ENCODE measurements at regions not wholly inside any gene's neighbourhood (a gene's known extent, or its start where the extent isn't known, plus 50 kb on each side); places are given as distances from the start of the nearest gene placed in this dataset.

GRCh38 chr3:193851941-193852674, 259.1 kb downstream of the OPA1 start:
- DNase-seq: peak; percentile 25

GRCh38 chr3:193852901-193853300, 259.9 kb downstream of the OPA1 start:
- no peak for DNase-seq

GRCh38 chr3:193853511-193854219, 260.7 kb downstream of the OPA1 start:
- no peak for DNase-seq

GRCh38 chr3:193857996-193858395, 265.0 kb downstream of the OPA1 start:
- DNase-seq: no peak

- DNase-seq: no peak
These were observed 266.2 kb downstream of the OPA1 start for GRCh38 chr3:193859195-193859594.

GRCh38 chr3:193861012-193861411, 268.0 kb downstream of the OPA1 start:
- no peak for DNase-seq

- no peak for DNase-seq
These were observed 269.8 kb downstream of the OPA1 start for GRCh38 chr3:193862843-193863242.

- no peak for DNase-seq
These were observed 270.8 kb downstream of the OPA1 start for GRCh38 chr3:193863657-193864357.

DNA sequence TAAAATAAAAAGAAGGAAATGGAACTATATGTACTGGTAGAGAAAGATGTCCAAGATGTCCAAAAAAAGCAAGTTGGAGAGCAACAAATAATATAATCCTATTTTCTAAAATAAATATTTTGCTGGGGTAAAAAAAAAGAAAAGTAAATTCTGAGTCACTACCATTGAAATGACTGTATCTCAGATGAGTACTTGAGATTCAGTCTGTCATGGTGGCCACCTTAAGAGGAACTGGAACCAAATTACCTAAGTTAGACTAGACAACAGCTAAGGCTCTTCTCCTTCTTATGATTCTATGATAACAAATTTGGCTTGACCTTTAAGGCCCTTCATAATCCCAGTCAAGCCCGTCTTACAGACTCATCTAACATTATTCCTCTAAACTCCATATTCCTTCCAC, 270.6 kb upstream of the HES1 start:
- DNase-seq: no peak

GRCh38 chr3:193865896-193866480, 270.0 kb upstream of the HES1 start:
- no peak for DNase-seq

DNA sequence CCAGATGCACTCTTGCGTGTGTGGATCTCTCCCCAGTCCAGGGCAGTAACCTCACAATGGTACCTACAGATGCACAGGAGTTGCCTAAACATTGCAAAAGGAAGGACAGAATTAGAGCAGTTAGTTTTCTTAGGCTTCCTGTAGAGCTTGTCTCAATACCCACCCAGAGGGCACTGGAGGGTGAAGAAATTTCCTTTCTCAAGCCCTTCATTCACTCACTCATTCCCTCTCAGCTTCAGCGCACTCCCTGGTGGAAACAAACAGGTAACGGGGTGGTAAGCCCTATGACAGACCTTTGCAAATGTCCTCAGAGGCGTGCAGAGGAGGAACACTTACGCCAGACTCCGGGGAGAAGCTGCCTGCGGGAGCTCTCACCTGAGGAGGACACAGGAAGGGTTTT, 267.4 kb upstream of the HES1 start:
- DNase-seq: peak; percentile 45

DNA sequence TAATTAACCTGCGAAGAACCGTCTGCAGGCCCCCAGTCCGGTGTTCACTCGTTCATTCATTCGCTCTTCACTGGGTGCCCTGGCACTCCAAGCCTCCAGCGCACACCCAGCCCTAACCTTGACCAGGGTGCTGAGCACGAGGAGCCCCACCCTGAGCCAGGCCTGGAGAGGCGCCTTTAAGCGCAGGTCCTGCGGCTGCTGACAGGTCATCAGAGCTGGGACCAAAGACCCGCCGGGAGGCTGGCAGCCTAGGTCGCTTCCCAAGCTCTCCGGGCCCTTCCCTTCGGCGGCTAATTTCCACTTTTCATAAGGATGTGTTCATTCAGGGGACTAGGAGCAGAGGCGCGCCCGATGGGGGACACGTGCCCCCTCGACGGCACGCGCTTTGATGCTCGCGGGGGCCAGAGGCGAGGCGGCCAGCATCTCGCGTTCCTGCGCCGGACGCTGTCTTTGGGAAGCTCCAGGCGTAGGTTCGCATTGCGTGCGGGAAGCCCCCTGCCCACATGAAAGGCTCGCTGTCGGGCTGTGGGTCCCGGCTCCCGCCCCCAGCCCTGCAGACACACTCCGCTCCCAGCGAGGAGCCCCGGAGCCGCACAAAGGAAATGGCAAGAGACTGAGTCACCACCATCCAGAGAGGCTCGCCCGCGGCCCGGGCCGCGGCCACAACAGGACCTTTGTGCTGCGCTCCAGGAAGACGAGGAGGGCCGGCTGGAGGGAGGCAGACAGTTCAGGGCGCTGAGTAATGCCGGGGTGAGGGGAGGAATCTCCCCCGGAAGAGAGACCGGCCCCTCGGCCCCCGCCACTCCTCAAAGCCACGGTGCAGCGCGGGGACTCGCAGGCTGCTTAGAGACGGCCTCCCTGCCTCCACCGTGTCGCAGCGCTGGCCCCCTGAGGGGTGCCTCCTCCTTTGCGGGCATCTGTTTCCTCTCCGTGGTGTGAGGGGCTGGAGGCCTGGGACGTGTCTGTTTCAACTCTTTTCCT, 266.4 kb upstream of the HES1 start:
- peak; percentile 78 for DNase-seq

GRCh38 chr3:193870376-193871219, 265.4 kb upstream of the HES1 start:
- DNase-seq: no peak

- DNase-seq: no peak
These were observed 264.8 kb upstream of the HES1 start for GRCh38 chr3:193871220-193871485.

DNA sequence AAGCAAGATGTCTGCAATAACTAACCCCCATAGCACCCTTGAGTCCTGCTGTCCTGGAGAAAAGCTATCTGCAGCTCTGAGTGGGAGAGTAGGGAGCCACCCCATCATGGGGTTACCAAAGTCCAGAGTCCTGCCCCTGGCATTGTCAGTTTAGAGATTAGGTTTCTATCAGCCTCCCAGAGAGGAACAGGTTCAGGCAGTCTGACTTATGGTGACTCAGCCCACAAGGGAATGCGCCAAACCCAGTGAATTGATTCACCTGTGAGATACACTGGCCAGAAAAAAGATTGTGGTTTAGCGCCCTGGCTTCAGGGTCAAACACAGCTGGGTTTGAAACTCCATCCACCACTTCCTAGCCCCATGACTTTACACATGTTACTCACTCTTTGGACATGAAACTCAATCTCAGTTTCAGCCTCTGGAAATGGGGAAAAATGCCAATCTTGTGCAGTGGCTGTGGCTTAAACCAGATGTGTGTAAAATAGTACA, 263.6 kb upstream of the HES1 start:
- DNase-seq: peak; percentile 94

DNA sequence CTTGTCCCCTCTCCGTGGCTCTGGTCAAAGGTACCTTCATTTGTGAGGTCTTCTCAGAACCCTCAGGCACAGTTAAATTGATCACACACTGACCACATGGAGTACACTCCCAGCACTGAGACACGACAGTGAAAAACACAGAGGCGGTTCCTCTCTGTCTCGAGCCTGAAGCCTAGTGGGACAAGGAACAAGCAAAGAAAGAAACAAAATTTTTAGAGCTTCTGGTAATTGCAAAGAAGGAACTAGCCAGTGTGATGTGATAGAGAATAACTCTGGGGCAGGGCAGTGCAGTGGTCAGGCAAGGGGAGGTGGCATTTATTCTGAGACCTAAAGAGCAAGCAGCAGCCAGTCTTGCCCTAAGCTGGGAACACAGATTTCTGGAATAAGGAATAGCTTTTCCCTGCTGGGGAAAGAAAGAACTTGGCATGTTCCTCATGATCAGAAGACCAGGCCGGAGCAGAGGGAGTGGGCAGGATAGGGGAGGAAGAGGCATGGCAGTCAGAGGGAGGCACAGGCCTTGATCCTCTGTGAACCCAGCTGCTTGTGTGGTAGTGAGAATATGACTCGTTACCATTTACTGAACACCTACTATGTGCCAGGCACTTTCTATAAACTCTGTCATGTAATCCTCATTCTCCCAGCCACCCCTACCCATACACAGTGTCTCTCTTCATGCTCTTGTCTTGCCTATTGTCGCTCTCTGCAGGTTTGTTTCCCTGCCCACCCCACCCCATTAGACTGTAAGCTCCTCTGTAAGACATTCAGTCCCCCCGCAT, 262.3 kb upstream of the HES1 start:
- no peak for DNase-seq

DNA sequence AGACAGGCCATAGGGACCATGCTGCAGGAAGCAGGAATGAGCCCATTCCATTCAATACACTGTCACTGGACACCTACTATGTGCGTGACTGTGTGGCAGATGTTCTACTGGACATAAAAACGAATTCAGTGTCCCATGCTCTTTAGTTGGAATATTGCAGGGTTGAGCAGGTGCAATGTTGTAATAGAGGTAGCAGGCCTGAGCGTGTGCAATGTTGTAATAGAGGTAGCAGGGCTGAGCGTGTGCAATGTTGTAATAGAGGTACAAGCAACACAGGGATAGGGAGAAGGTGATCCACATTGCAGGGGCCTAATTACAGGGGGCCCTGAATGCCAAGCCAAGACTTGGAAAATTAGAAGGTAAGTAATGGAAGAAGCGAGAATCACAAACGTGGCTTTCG, 261.4 kb upstream of the HES1 start:
- DNase-seq: no peak

GRCh38 chr3:193874997-193875593, 260.9 kb upstream of the HES1 start:
- no peak for DNase-seq

- DNase-seq: no peak
These were observed 260.2 kb upstream of the HES1 start for GRCh38 chr3:193875601-193876321.
